Stimulated activated CD4-positive, alpha-beta T cell treated with anti-CD3 and anti-CD28 coated beads, Interleukin-4, amount 100 ng/mL, for 4 hours (primary cell): ENCODE measurements at regions not wholly inside any gene's neighbourhood (a gene's known extent, or its start where the extent isn't known, plus 50 kb on each side); places are given as distances from the start of the nearest gene placed in this dataset.

Experiments
- DNase-seq, 2 experiments: peaks; one replicate each; pipeline ENCODE4 v3.0.0-alpha.2; 2020

GRCh38 chr11:122193457-122193856, 77.4 kb upstream of the BLID start:
- no peak for DNase-seq

DNA sequence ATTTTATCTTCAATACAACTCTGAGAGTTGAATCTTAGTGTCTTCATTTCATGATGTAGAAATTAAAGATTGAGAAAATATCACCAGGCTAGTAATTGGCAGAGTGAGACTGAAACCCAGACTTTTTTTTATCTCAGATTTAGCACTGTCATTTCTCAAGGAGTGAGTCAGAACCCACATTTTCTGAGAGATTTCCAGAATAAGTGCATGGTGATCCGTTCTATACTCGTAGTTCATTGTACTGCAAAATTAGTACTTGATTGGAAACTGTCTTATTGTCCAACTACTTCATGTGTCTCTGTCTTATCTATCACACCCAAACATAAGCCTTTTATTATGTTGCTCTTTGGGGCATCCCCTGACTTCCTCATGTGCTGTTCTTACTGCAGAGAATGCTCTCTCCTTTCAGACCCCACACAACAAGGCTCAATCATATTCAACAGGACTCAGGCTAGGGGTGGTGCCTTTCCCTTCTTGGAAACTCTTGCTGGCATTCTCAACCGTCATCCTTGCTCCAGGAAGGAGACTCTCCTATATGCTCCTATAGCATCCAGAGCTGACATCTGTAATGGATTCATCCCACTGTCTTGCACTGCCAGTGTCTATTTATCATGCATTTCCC, 76.7 kb upstream of the BLID start:
- DNase-seq = no peak

GRCh38 chr11:122190768-122191167, 74.8 kb upstream of the BLID start:
- no peak for DNase-seq

DNA sequence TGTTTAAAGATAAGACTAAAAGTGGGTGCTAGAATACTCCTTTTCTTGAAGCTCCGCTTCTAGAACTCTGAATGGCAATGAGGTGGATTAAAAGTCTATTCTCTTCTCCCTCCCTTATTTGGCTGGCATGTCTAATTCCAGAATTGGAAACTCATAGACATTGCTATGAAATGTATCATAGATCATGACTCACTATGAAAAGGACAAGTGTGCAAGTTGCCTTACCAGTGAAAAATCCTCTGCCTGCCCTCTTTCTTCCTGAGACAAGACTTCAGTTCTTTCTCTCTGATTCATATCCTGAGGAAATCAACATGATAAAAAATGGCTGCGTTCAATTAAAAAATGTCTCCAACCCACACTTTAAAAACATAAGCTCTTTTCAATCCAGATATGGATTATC, 73.2 kb upstream of the BLID start:
- DNase-seq = no peak

GRCh38 chr11:122187373-122188165, 71.6 kb upstream of the BLID start:
- DNase-seq = no peak

DNA sequence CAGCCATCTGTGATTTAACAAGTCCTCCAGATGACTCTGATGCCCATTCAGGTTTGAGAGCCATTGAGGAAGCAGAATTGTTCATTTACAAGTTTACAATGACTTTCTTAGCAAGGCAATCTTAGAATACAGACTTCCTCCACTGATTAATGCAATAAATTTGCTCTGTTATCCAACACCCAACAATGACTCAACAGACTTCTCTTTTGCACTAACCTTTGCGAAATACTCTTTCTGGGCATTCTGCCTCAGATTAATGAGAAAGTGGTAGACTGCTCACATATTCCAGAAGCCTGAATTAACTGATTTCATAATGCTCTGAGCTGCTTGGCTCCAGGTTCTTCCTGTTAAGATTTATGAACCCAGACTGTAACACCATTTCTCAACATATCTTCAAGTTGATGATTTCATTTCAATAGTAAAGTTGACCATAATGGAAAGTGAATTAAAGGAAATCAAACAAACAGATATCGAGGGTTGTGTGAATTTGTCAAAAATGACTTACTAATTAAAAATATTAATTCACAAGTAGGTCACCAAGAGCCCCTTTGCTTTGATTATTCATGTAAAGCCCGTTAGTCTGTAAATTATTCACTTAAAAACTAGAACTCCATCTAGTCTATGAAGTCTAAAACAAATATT, 70.5 kb upstream of the BLID start:
- no peak for DNase-seq

DNA sequence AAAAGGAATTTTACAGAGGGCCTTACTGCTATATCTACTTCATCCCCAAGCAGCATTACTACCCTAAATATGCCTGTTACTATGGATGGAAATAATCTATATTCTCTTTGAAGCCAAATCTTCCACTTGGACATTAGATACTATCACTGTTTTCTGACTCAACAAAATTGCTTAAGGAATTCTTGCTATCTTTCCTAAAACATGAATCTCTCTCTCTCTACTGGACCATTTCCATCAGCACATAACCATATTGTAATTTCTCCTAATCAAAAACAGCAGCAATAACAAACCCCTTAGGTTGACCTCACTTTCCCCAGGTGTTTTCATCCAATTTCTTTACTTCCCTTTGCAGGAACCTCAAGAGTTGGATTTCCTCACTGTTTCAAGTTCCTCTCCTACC, 67.9 kb upstream of the BLID start:
- no peak for DNase-seq

GRCh38 chr11:122181893-122182292, 65.9 kb upstream of the BLID start:
- DNase-seq = no peak

DNA sequence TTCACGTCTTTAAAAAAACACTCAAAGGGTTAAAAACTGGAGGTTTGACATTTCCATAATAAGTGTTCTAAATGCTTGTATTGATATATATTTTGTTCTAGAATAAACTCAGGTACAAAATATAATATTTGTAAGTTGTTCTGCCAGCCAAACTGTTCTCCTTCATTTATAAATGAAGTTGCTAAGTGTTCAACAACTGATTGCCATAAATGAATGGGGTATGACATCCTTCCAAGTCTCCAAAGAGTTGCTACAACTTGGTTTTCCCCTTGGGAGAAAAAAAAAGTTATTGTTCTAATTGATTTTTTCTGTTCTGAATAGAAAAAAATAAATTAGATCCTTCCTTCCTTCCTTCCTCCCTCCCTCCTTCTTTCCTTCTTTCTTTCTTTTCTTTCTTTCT, 65.4 kb upstream of the BLID start:
- DNase-seq = no peak

GRCh38 chr11:122179961-122180834, 64.2 kb upstream of the BLID start:
- no peak for DNase-seq

GRCh38 chr11:122178795-122179194, 62.8 kb upstream of the BLID start:
- DNase-seq = no peak

DNA sequence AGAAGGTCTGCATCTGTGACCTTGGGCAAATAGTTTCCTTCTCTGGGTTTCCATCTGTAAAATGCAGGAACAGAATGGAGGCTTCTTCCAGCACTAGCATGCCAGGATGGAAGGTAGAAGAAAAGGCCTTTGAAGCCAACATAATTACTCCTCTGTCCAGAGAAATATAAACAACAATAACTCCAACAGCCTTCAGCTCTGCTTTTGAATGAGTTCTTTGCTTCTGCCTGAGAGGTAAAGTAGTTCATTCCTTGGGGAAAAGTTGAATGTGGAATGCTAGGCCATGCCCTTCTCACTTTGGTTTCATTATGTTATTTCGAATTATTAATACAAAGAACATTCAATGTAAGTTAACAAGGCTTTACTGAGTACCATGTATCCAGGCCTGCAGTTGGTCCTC, 61.2 kb upstream of the BLID start:
- DNase-seq = no peak

GRCh38 chr11:122176651-122177050, 60.6 kb upstream of the BLID start:
- DNase-seq = no peak

- DNase-seq = no peak
Observed at GRCh38 chr11:122175306-122175705, 59.3 kb upstream of the BLID start.

- no peak for DNase-seq
Observed at GRCh38 chr11:122173587-122173986, 57.6 kb upstream of the BLID start.

DNA sequence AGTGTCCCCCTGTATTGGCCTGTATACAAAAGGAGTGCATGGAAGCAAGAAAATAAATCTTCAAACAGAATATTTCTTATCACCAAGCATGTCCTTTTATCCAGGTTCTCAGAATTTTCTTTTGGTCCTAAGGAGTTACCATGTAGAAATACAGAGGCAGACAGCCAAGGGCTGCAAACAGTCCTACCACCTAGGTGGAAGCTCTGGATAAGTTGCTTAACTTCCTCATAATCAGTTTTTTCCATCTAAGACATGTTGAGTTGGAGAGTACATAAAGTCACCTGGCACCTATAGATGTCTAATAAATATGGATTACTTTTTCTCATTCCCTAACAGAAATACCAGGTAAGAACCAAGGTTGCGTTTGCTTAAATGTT, 57.0 kb upstream of the BLID start:
- DNase-seq = no peak

DNA sequence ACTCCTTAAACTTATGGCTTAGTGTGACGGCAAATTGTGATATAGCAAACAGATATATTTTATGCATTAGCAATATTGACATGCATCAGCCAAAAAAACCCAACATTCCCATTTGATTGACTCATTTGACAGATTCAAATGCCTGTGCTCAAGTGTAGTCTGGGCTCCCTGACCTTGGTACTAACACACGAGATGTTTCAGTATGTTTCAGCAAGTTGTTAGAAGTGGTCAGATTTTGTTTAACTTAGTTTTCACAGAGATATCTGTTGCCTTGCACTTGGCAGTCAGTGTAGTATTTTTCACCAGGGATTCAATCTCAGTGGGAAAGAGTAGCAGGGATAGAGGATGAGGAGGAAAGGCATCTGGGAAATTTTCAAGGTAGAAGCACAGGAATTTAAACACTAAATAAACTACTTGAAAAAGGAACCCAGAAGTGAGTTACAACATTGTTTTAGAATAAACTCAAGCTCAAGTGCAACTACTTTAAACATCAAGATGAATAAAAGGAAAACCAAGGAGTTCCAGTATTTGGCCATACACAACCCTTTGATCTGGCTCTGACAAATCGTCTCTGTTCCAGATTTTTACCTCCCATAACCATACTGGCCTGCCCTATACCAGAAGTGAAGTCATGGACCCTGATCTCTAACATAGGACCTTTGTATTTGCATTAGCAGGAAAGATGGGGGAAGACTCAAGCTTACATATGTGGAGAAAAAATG, 56.5 kb upstream of the BLID start:
- DNase-seq = no peak

GRCh38 chr11:122170815-122171475, 54.9 kb upstream of the BLID start:
- no peak for DNase-seq

GRCh38 chr11:122168218-122168617, 52.2 kb upstream of the BLID start:
- no peak for DNase-seq

- DNase-seq = no peak
Observed at GRCh38 chr11:122167100-122167499, 51.1 kb upstream of the BLID start.

DNA sequence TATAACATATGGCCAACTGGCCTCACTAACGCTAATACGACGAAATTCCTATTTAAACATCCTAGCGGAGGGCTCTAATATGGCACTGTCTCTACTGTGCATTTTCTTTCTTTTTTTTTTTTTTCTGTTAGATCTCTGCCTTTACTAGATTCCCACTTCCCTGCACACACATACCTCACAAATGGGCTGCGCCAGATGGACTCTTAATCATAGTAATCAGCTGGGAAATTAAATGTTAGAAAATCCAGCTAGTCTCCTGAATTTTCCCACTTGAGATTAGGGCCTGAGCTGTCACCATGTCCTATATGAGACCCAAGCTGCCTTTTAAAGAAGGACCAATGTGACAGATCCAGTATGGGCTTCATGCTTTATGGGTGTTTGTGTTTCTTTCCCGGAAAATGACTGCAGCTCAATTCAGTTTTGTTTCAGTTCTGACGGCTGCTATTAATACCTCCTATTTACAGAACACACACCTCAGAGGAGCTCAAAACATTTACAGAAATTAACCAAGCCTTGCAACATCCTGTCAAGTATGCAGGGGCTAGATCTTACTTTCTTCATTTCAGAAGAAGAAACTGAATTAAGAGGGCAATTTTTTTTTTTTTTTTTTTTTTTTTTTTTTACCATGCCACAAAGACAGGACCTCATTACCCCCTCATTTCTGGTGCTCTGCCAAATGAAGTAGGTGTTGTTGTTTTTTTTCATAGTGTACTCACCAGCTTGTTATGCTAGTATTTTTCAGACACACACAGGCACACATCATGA, 49.8 kb upstream of the BLID start:
- DNase-seq = no peak
